ENCODE measurements at regions not wholly inside any gene's neighbourhood (a gene's known extent, or its start where the extent isn't known, plus 50 kb on each side); places are given as distances from the start of the nearest gene placed in this dataset.
"Not testable (repeated sequence)": the region's sequence is repeated elsewhere in the genome, so short reads cannot be mapped to it uniquely, and the experiment has no call there.

DNA sequence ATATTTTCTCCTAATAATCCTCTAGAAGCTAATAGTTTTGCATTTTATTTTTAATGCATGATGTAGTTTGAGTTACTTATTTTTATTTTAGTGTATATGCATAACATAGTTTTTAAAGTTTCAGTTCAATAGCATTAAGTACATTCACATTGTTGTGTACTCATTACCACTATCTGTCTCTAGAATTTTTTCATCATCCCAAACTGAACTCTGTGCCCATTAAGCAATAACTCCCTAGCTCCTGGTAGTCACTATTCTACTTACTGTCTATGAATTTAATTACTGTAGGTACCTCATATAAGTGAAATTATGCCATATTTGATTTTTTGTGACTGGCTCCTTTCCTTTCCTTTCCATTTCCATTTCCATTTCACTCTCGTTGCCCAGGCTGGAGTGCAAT lies 74.4 kb upstream of the NUTM2F start:
- TF ChIP-seq, protein P1, sequence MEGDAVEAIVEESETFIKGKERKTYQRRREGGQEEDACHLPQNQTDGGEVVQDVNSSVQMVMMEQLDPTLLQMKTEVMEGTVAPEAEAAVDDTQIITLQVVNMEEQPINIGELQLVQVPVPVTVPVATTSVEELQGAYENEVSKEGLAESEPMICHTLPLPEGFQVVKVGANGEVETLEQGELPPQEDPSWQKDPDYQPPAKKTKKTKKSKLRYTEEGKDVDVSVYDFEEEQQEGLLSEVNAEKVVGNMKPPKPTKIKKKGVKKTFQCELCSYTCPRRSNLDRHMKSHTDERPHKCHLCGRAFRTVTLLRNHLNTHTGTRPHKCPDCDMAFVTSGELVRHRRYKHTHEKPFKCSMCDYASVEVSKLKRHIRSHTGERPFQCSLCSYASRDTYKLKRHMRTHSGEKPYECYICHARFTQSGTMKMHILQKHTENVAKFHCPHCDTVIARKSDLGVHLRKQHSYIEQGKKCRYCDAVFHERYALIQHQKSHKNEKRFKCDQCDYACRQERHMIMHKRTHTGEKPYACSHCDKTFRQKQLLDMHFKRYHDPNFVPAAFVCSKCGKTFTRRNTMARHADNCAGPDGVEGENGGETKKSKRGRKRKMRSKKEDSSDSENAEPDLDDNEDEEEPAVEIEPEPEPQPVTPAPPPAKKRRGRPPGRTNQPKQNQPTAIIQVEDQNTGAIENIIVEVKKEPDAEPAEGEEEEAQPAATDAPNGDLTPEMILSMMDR (IDR thresholded peaks at IDR 0.05; ENCODE audit: low read length) = not testable (repeated sequence)
- TF ChIP-seq EZH2phosphoT487 (IDR thresholded peaks at IDR 0.05; ENCODE audit: low read length) = not testable (repeated sequence)
